IMR-90 (cell line): ENCODE measurements at regions not wholly inside any gene's neighbourhood (a gene's known extent, or its start where the extent isn't known, plus 50 kb on each side); places are given as distances from the start of the nearest gene placed in this dataset.

Experiments
- ATAC-seq: fragments of 200-7000 bp; cut with Tn5 transposase; 2 replicates; pipeline ENCODE4 v1.9.1; 2020; ENCODE audit warnings: low read depth, mild to moderate bottlenecking, moderate library complexity
- BruUV-seq: library from RNA; stranded (reverse); fragments of 400-500 nt; replicated peaks from 2 replicates; lab custom pipeline; 2021; lab: Mats Ljungman, UMichigan
- CTCF ChIA-PET: fragments of 300-600 bp; formaldehyde crosslinking; extraction: SDS; loops from one replicate; lab custom pipeline; 2021; ENCODE audit warnings: antibody characterized with exemption; lab: Yijun Ruan, JAX
- POLR2A ChIA-PET: fragments of 300-600 bp; sonication (Branson Sonifier 250); formaldehyde crosslinking; loops from one replicate; lab custom pipeline; 2022; ENCODE audit warnings: antibody characterized with exemption; ENCODE audit not compliant: unreplicated experiment; lab: Charles Lee
- DNase-seq: peaks from one replicate; pipeline ENCODE4 v3.0.0; 2013
- H2AFZ ChIP-seq: replicated peaks from 2 replicates; pipeline ENCODE3; 2013; ENCODE audit warnings: low read length, mild to moderate bottlenecking; ENCODE audit not compliant: poor library complexity
- H2AK5ac ChIP-seq: 2 replicates; pipeline ENCODE4 v1.6.1; 2013; ENCODE audit warnings: low read depth, low read length, inconsistent platforms
- H2AK9ac ChIP-seq: replicated peaks from 2 replicates; pipeline ENCODE3; 2013; ENCODE audit warnings: mild to moderate bottlenecking, low read depth, low read length, moderate library complexity; ENCODE audit not compliant: poor library complexity
- H2BK120ac ChIP-seq: 2 replicates; pipeline ENCODE4 v1.6.1; 2013; ENCODE audit warnings: low read depth, low read length, inconsistent platforms
- H2BK15ac ChIP-seq: 3 replicates; pipeline ENCODE4 v1.6.1; 2013; ENCODE audit warnings: low read depth, low read length, inconsistent platforms
- H2BK20ac ChIP-seq: 2 replicates; pipeline ENCODE4 v1.6.1; 2013; ENCODE audit warnings: low read depth, mild to moderate bottlenecking, inconsistent platforms, low read length, moderate library complexity
- H2BK5ac ChIP-seq: 2 replicates; pipeline ENCODE4 v1.6.1; 2013; ENCODE audit warnings: mild to moderate bottlenecking, low read depth, low read length, inconsistent platforms; ENCODE audit not compliant: poor library complexity, severe bottlenecking
- H3K14ac ChIP-seq: replicated peaks from 2 replicates; pipeline ENCODE4 v1.6.1; 2013; ENCODE audit warnings: low read depth, low read length, inconsistent platforms
- H3K18ac ChIP-seq: 2 replicates; pipeline ENCODE4 v1.6.1; 2013; ENCODE audit warnings: low read depth, low read length, control low read depth
- H3K23ac ChIP-seq: 2 replicates; pipeline ENCODE4 v1.6.1; 2013; ENCODE audit warnings: low read depth, low read length, inconsistent platforms
- H3K27ac ChIP-seq: 2 replicates; pipeline ENCODE4 v1.5.1; 2013; ENCODE audit warnings: mild to moderate bottlenecking, control low read depth, low read length; ENCODE audit not compliant: insufficient read depth
- H3K27me3 ChIP-seq: 2 replicates; pipeline ENCODE4 v1.6.1; 2013; ENCODE audit warnings: low read length; ENCODE audit not compliant: control insufficient read depth, insufficient read depth
- H3K36me3 ChIP-seq: 2 replicates; pipeline ENCODE4 v1.6.1; 2013; ENCODE audit warnings: low read length, mixed read lengths; ENCODE audit not compliant: control insufficient read depth, insufficient read depth
- H3K4ac ChIP-seq: 2 replicates; pipeline ENCODE4 v1.6.1; 2013; ENCODE audit warnings: low read depth, low read length, inconsistent platforms
- H3K4me1 ChIP-seq: 2 replicates; pipeline ENCODE4 v1.6.1; 2013; ENCODE audit warnings: low read length, mixed read lengths; ENCODE audit not compliant: control insufficient read depth, insufficient read depth
- H3K4me2 ChIP-seq: 2 replicates; pipeline ENCODE4 v1.6.1; 2013; ENCODE audit warnings: low read depth, mild to moderate bottlenecking, control low read depth, low read length, moderate library complexity
- H3K4me3 ChIP-seq: 2 replicates; pipeline ENCODE4 v1.5.1; 2013; ENCODE audit warnings: low read depth, mild to moderate bottlenecking, control low read depth, low read length, moderate library complexity; ENCODE audit not compliant: insufficient read depth
- H3K56ac ChIP-seq: 2 replicates; pipeline ENCODE4 v1.6.1; 2013; ENCODE audit warnings: low read length, inconsistent platforms; ENCODE audit not compliant: insufficient read depth; ENCODE audit errors: extremely low read depth
- H3K79me1 ChIP-seq, 2 experiments: 2 replicates each; pipeline ENCODE4 v1.6.1; 2013; ENCODE audit warnings: low read length in 2 of 2, inconsistent platforms in 1 of 2, low read depth in 1 of 2
- H3K9ac ChIP-seq: 2 replicates; pipeline ENCODE4 v1.6.1; 2013; ENCODE audit warnings: low read depth, low read length, control low read depth
- H3K9me1 ChIP-seq: 2 replicates; pipeline ENCODE4 v1.6.1; 2013; ENCODE audit warnings: low read length, inconsistent platforms; ENCODE audit not compliant: insufficient read depth
- H3K9me3 ChIP-seq: 2 replicates; pipeline ENCODE4 v1.6.1; 2013; ENCODE audit warnings: low read length; ENCODE audit not compliant: control insufficient read depth, insufficient read depth
- H4K20me1 ChIP-seq: 2 replicates; pipeline ENCODE4 v1.6.1; 2013; ENCODE audit warnings: low read length, inconsistent platforms; ENCODE audit not compliant: insufficient read depth
- H4K5ac ChIP-seq: 2 replicates; pipeline ENCODE4 v1.6.1; 2013; ENCODE audit warnings: mild to moderate bottlenecking, low read depth, low read length, control low read depth
- H4K8ac ChIP-seq, 2 experiments: 2 replicates each; pipeline ENCODE4 v1.6.1; 2013; ENCODE audit warnings: low read depth in 2 of 2, low read length in 2 of 2, control low read depth in 1 of 2, inconsistent platforms in 1 of 2
- H4K91ac ChIP-seq: 2 replicates; pipeline ENCODE4 v1.6.1; 2013; ENCODE audit warnings: low read depth, low read length, inconsistent platforms; ENCODE audit not compliant: insufficient read depth
- BHLHE40 ChIP-seq: fragments of 150-350 bp; IDR thresholded peaks from 2 replicates; pipeline ENCODE4 v1.6.1; 2016; ENCODE audit warnings: mild to moderate bottlenecking, low read depth, low read length
- CEBPB ChIP-seq: IDR thresholded peaks from 2 replicates; pipeline ENCODE4 v1.6.1; 2012; ENCODE audit warnings: low read depth, low read length, improper control_type of control experiment
- CHD1 ChIP-seq: IDR thresholded peaks from 2 replicates; pipeline ENCODE4 v1.6.1; 2012; ENCODE audit warnings: low read depth, low read length, improper control_type of control experiment
- FOS ChIP-seq: fragments of 150-350 bp; IDR thresholded peaks from 2 replicates; pipeline ENCODE4 v1.6.1; 2016; ENCODE audit warnings: low read depth, low read length
- MAFK ChIP-seq: IDR thresholded peaks from 2 replicates; pipeline ENCODE4 v1.6.1; 2012; ENCODE audit warnings: low read depth, low read length, improper control_type of control experiment
- MAZ ChIP-seq: IDR thresholded peaks from 2 replicates; pipeline ENCODE4 v1.6.1; 2012; ENCODE audit warnings: low read depth, mild to moderate bottlenecking, low read length, improper control_type of control experiment, moderate library complexity, borderline replicate concordance
- MXI1 ChIP-seq: IDR thresholded peaks from 2 replicates; pipeline ENCODE4 v1.6.1; 2012; ENCODE audit warnings: low read depth, mild to moderate bottlenecking, low read length, moderate library complexity, borderline replicate concordance
- NFE2L2 ChIP-seq: fragments of 150-350 bp; IDR thresholded peaks from 2 replicates; pipeline ENCODE4 v1.6.1; 2016; ENCODE audit warnings: low read depth, mild to moderate bottlenecking, low read length
- POLR2A ChIP-seq: IDR thresholded peaks from 2 replicates; pipeline ENCODE4 v1.6.1; 2012; ENCODE audit warnings: mild to moderate bottlenecking, low read depth, low read length
- RAD21 ChIP-seq: IDR thresholded peaks from 2 replicates; pipeline ENCODE4 v1.6.1; 2012; ENCODE audit warnings: low read length, improper control_type of control experiment
- RCOR1 ChIP-seq: IDR thresholded peaks from 2 replicates; pipeline ENCODE4 v1.6.1; 2012; ENCODE audit warnings: mild to moderate bottlenecking, low read length, improper control_type of control experiment; ENCODE audit not compliant: insufficient replicate concordance
- RFX5 ChIP-seq: IDR thresholded peaks from 2 replicates; pipeline ENCODE4 v1.8.0; 2012; ENCODE audit warnings: low read depth, mild to moderate bottlenecking, low read length, moderate library complexity
- SMC3 ChIP-seq: fragments of 150-350 bp; IDR thresholded peaks from 2 replicates; pipeline ENCODE4 v1.6.1; 2016; ENCODE audit warnings: low read depth, mild to moderate bottlenecking, antibody characterized with exemption, low read length, moderate library complexity
- dilution Hi-C: fragments of 300-500 bp; cut with HindIII; formaldehyde crosslinking; loops from one replicate; pipeline ENCODE4 v1.14.3; 2018; ENCODE audit warnings: low sequenced_read_pairs; ENCODE audit not compliant: unreplicated experiment
- in situ Hi-C: fragments of 300-500 bp; cut with MboI; formaldehyde crosslinking; loops from 3 replicates; pipeline ENCODE4 v1.14.3; 2019; ENCODE audit warnings: low sequenced_read_pairs, inconsistent platforms, mixed read lengths
- intact Hi-C: fragments of 100-400 bp; cut with micrococcal nuclease; formaldehyde crosslinking; loops from 2 replicates; pipeline ENCODE4 v1.10.0; 2022
- TF ChIP-seq, protein P1 (sequence below): fragments of 150-350 bp; IDR thresholded peaks from 2 replicates; pipeline ENCODE4 v1.6.1; 2016; ENCODE audit warnings: low read depth, mild to moderate bottlenecking, low read length, moderate library complexity, borderline replicate concordance
- TF ChIP-seq, protein P2 (sequence below): fragments of 150-350 bp; IDR thresholded peaks from 2 replicates; pipeline ENCODE4 v1.6.1; 2017; ENCODE audit warnings: mild to moderate bottlenecking, antibody characterized with exemption, low read length, low read depth
- TF ChIP-seq, protein P3 (sequence below): conservative IDR thresholded peaks from 2 replicates; pipeline ENCODE4 v1.5.1; 2012; ENCODE audit warnings: mild to moderate bottlenecking, low read depth, low read length, improper control_type of control experiment

DNA sequence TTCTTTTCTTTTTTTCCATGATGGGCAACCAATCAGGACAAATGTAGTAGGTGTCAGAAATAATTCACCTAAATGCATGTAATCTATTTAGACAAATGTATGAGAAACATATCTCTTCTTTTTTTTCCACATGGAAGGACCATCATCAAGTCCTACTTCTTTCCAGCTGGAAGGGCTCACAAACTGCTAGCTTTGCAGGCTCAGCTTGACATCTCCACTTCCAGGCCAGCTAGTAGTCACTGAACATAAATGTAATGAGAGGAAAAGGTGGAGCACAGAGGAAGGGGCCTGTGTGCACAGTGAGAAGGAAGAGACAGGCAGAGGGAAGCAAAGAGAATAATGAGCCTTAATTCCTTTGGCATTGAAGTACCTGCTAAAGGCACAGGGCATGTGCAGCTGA, 504.9 kb downstream of the MCTP2 start:
- dilution Hi-C loops, result no loop called here
- TF ChIP-seq, protein P1, sequence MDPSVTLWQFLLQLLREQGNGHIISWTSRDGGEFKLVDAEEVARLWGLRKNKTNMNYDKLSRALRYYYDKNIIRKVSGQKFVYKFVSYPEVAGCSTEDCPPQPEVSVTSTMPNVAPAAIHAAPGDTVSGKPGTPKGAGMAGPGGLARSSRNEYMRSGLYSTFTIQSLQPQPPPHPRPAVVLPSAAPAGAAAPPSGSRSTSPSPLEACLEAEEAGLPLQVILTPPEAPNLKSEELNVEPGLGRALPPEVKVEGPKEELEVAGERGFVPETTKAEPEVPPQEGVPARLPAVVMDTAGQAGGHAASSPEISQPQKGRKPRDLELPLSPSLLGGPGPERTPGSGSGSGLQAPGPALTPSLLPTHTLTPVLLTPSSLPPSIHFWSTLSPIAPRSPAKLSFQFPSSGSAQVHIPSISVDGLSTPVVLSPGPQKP, result no peak
- TF ChIP-seq MXI1 (no peak), RFX5 (no peak), MAFK (no peak), CHD1 (no peak), FOS (no peak), SMC3 (no peak), MAZ (no peak), POLR2A (no peak), NFE2L2 (no peak), RCOR1 (no peak), CEBPB (no peak), BHLHE40 (no peak), RAD21 (no peak)
- TF ChIP-seq, protein P2, sequence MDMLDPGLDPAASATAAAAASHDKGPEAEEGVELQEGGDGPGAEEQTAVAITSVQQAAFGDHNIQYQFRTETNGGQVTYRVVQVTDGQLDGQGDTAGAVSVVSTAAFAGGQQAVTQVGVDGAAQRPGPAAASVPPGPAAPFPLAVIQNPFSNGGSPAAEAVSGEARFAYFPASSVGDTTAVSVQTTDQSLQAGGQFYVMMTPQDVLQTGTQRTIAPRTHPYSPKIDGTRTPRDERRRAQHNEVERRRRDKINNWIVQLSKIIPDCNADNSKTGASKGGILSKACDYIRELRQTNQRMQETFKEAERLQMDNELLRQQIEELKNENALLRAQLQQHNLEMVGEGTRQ, result no peak
- TF ChIP-seq, protein P3, sequence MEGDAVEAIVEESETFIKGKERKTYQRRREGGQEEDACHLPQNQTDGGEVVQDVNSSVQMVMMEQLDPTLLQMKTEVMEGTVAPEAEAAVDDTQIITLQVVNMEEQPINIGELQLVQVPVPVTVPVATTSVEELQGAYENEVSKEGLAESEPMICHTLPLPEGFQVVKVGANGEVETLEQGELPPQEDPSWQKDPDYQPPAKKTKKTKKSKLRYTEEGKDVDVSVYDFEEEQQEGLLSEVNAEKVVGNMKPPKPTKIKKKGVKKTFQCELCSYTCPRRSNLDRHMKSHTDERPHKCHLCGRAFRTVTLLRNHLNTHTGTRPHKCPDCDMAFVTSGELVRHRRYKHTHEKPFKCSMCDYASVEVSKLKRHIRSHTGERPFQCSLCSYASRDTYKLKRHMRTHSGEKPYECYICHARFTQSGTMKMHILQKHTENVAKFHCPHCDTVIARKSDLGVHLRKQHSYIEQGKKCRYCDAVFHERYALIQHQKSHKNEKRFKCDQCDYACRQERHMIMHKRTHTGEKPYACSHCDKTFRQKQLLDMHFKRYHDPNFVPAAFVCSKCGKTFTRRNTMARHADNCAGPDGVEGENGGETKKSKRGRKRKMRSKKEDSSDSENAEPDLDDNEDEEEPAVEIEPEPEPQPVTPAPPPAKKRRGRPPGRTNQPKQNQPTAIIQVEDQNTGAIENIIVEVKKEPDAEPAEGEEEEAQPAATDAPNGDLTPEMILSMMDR, result no peak

More for the DNA sequence above, 504.9 kb downstream of the MCTP2 start:
- Histone ChIP-seq H3K79me1 (no peaks in the 10 kb centered on the region), H3K18ac (no peak overlapping the region), H3K23ac (no peak overlapping the region), H4K5ac (no peak overlapping the region), H3K9ac (no peak overlapping the region), H4K20me1 (no peaks in the 10 kb centered on the region), H2BK5ac (no peak overlapping the region), H3K9me3 (peaks cover 7% of the 10 kb centered on the region), H2BK120ac (no peak overlapping the region), H4K91ac (no peak overlapping the region), H3K36me3 (no peaks in the 10 kb centered on the region), H3K9me1 (no peaks in the 10 kb centered on the region), H2AFZ (no peak overlapping the region), H3K14ac (no peak overlapping the region), H3K4ac (no peak overlapping the region), H2AK9ac (no peak overlapping the region), H3K4me1 (no peaks in the 10 kb centered on the region), H3K27ac (no peak overlapping the region), H2BK20ac (no peak overlapping the region), H3K4me3 (no peak overlapping the region), H3K27me3 (no peaks in the 10 kb centered on the region), H4K8ac (no peak overlapping the region), H2BK15ac (no peak overlapping the region), H3K4me2 (no peak overlapping the region), H3K56ac (no peak overlapping the region), H2AK5ac (no peak overlapping the region)
- intact Hi-C loops, result no loop called here
- DNase-seq (no peak), ATAC-seq (no peak)
- no TSS peak for BruUV-seq
- ChIA-PET POLR2A (no interaction called here), CTCF (no interaction called here)
- in situ Hi-C loops, result no loop called here
